Activated T-cell treated with anti-CD3 and anti-CD28 coated beads for 4 hours (primary cell): ENCODE measurements at regions not wholly inside any gene's neighbourhood (a gene's known extent, or its start where the extent isn't known, plus 50 kb on each side); places are given as distances from the start of the nearest gene placed in this dataset.
A peak's percentile ranks its signal among the peaks of the same experiment; 100 is the strongest.

ENCODE experiments used
- DNase-seq: peaks from one replicate; pipeline ENCODE4 v3.0.0-alpha.2; 2020

DNA sequence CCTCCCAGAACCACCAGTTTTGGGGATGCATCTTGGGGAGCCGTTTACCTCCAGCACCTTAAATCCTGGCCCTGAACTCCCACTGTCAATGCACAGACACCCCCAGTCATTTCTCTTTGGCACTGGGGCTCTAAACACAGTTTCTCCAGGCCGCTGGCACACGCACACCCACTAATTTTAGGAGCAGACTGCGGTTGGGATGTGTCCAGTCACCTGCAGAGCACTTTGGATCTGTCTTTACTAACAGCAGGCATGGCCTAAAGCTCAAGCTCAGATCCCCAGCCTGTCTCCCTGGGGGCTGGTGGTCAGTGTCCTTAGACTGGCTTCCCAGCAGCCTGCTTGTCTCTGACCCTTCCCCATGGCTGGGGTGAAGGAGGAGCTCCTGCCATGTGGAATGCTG lies 49.9 kb downstream of the SYNE3 start:
- no peak for DNase-seq

DNA sequence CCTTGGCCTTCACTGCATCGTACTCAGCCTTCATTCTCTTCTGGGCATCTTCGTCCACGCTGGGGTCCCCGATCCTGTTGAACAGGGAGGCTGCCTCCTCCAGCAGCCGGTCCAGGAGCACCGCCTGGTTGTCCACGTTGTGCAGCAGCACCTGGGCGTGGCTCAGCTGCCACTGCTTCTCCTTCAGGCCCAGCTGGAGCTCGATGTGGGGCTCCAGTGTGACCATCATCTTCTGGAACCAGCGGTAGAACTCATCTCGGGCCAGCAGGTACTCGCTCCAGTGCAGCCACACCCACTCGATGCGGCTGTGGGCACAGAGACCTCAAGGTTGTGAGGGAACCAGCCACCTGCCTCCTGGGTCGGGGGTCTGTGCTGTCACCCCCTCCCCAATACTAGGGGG lies 50.5 kb downstream of the SYNE3 start:
- no peak for DNase-seq

DNA sequence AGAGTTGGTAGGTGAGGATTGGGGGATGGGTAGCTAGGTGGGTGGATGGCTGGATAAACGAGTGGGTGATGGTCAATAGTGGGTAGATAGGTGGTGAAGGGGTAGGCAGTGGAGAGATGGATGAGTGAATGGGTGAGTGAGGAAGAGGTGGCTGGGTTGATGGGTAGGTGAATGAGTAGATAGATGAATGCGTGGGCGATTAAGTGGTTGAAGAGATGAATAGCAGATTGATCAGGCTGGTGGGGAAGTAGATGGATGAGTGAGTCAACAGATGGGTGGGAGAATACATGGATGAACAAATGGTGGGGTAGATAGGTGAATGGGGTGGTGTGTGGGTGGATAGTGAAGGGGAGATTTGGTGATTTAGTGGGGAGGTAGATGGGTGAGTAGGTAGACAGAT lies 51.1 kb downstream of the SYNE3 start:
- no peak for DNase-seq

DNA sequence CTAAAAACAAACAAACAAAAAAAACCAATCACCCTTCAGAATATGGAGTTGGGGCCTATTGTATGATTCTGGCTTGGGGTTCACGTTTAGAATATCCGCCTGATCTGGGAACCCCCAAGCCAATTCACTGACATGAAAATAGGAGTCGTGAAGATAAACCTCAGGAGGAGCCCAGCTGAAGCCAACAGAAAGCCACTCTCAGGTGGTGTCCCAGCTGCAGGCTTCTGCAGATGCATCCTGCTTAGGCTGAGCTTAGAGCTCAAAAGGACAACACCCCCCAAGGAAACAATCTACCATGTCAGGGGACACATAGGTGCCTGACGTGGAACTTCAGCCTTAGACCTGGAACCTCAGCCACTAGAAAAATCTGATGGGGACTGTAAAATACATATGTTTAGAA lies 51.9 kb downstream of the SYNE3 start:
- no peak for DNase-seq

DNA sequence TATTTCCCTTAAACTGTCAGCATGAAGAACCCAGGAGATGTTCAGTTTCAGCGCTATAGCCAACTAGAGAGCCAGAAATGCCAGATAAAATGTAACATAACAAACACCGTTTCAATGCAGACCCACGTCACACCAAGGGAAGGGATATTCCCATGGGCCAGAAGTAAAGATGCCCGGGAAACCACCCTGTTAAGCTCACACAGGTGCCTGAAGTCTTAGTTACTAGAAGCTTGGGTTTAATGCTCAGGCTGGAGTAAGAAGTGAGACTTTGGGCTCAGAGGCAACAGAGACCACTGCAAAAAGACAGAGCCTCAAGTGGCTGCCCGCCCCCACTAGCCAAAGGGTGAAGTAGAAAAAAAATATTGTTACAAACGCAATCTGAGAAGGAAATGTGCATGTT lies 52.3 kb downstream of the SYNE3 start:
- DNase-seq = no peak

DNA sequence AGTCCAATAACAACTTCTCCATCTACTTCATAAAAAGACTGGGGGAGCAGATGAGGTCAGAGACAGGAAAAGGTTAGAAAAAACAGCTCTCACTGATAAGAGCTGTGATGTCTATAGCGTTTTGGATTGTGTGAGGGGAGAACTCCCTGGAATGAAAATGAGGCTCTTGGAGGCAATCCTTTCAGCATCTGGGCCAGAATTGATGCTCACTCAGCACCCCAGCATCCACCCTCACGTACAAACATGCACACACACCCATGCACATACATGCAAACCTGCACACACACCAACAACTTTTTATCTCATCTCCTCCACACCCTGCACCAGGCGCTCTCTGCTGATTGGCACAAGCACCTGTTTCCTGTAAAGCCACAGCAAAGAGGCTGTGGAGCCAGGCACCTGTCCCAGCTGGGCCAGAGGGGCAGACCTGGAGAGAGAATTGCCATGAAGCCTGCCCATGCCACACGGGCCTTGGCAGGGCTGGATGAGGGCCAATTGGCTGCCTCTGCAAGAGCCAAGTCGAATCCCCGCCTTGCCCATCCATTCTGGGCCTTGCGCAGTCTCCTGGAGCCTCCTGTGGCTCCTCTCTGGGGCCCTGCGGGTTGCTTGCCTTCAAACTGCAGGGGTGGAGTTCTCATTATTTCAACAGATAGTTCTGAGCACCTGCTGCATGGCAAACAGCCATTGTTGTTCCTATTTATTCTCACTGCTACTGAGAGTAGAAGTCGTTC lies 53.1 kb downstream of the SYNE3 start:
- DNase-seq = peak; percentile 7

DNA sequence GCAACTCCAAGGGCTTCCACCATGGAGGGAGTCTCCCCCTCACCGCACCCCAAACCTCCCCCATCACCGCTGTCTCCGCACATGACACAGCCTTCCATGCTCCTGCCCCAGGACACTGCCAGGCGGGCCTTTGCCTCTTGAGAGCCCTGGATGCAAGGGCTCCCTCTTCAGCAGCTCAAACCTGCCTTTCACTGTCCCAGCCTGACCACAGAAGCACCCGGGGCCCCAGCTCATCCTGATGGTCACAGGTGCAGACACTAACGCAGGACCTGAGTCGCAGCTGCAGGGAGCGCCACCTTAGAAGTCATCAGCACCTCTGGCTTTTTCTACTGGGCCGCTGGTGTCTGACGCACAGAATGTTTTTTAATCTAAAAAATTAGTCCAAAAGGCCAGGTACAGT lies 54.0 kb downstream of the SYNE3 start:
- DNase-seq = no peak

DNA sequence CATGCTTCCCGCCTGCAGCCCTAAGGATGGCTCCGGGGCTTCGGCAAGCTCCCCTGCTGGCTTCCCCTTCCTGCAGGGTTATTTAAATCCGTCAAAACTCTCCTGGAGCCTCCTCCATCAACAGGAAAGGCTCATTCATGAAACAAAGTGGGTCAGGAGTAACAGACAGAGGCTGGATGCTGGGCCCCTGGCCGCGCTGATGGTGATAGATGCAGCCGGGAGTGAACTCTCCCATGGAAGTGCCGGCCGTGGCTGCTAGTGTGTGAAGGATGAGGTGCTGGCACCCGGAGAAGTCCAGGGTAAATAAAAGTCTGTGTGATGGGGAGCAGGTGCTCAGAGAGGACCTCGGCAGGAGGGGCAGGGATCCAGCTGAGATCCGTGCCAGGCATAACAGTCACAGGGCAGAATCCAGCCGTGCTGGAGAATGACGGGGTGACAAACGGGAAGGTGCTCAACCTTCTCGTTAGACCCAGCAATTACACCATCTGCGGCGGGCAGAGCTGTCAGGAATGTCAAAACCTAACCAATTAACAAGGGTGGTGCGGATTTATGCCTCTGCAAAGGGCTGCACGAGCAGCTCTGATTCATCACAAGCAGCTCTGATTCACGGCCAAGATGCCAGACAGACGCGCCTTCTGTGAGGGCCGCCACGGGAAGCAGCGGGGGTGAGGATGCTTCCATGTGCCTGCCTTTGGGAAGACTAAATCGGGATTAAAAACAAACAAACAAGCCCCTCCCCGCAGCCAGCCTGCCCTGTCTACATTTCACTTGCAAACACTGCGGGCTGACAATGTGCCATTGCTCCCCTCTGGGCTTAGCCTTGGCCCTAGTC lies 55.6 kb downstream of the SYNE3 start:
- DNase-seq = no peak

DNA sequence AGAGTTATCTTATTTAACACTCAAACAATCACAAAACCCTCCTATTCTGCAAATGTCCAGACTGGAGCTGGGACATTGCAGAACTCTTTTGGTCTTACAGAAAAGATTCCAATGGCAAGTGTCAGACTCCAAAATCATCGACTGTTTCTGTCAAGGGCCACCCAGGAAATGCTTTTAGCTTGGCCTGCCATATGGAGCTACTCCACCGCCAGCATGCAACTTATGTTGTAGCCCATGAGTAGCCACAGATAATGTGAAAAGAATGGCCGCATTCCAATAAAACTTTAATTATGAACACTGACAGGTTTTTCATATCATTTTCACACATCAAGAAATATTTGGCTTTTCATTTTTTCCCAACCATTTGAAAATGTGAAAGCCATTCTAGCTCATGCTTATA lies 57.5 kb downstream of the SYNE3 start:
- DNase-seq = no peak

DNA sequence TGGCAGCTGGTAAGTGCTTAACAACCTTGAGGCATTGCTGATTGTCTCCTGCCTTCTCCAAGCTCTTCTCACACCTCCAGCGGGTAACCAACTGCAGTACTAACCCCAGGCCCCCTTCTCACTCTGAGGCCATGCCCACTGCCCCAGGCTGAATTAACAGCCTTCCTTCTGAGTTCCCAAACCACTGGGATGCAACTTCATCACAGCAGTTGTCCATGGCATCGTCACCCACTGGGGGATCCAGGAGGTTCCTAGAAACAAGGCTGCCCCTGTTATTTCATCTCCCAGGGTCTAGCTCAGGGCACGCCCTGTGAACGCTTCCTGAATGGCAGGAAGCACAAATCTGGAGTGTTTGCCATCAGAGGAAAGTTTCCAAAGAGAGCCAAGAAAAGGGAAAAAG lies 58.0 kb downstream of the SYNE3 start:
- DNase-seq = no peak

DNA sequence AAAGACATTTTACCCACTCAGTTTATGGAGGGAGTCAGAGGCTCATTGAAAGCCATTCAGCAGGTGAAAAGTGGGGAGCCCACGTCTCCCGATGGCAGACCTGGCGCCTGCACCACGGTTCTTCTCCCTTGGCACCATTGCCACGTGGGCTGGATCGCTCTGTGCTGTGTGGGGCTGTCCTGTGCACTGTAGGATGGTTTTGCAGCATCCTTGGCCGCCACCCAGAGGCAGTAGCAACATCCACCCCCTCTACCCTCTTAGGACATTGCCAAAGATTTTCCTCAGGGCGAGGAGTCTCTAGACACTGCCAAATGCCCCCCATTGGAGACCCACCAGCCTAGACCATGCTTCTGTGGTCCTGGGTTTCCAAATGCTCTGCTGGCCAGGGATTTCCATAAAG lies 60.2 kb downstream of the SYNE3 start:
- no peak for DNase-seq

DNA sequence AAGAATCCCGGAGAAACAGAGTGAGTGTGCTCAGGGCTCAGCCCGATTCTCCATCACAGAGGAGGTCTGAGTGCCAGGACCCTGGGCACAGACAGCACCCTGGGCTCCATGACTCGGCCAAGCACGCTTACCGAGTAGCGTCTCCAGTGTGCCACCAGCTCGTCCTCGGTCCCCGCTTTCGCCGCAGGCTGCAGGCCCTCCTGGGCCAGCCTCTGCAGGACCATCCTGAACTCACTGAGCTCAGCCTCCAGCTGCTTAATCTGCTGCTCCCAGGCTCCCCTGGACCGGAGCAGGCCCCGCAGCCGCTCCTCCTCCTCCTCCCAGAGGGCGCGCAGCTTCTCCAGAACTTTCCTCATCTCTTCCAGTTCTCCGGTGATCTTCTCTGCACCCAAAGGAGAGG lies 61.2 kb downstream of the SYNE3 start:
- DNase-seq = no peak

DNA sequence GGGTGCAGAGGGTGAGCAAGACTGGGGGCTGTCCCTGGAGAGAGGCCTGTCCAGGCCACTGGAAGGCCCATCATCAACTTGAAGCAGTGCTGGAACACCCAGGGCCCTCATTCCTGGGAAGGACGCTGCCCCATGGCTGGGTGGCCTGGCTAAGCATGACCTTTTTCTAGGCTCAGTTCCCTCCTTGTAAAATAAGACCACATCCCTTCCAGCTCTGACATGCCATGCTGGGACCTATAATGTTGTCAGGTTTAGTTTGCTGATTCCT lies 62.8 kb downstream of the SYNE3 start:
- DNase-seq = no peak

DNA sequence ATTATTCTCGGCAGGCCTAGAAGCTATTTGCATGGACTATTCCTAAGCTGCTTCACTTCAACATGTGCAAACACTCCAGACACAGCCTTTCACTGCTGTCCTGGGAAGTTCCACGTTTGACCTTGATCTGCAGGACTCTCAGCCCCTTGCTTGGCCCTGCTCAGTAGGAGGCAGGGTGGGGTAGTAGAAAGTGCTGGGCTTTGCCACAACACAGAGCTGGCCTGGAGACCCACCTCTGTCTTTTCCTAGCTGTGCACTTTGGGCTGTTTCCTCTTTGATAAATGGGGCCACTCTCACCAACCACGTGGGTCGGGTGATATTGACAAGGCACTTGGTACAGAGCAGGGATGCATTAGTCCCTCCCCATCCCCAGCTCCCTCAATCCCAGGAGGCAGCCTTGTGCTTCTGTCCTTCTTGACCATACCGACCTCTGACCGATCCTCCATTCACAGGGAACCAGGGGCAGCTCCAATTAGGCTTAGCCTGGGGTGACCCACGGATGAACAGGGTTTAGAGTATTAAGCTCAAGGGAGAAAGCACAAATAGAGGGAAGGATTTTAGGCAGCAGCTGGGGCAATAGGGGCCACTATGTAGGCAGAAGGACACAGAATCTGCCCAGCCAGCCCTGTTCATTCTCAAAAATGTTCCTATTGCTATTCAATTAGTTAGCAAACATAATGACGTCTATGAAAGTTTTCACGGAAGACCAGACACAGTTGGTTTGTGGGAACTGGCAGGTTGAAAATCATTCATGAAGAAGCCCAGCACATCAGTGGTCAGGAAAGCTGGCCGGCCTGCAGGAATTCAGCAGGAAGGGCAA lies 63.3 kb downstream of the SYNE3 start:
- DNase-seq = no peak

DNA sequence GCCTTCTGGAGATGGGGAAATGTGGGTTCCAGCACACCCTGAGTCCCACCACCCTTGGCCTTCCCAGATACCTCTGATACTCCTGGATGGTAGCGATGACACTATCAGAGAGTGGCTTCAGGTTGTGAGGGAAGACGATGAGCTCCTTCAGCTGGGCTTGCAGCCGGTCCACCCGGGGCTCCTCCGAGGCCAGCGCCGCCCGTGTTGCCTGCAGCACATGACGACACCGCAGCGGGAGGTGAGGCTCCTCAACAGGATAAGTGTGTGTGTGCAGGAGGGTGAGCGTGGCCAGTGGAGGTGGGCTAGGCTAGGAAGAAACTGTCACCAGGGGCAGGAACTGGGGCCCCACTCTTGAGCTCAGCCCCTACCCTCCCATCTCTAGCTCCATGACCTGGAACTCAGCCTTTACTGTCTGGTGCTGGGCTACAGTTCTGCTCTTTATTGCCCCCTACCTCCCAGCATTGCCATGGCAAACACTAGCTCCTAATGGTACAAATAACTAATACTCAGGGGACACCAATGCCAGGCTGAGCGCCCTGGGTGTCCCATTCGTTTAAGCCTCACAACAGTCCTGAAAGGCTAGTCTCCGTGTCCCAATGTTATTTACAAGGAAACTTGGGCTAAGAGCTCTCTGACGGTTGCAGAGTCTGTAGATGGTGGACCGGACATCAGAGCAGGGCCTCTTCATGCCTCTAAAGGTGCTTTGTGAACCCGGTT lies 64.1 kb downstream of the SYNE3 start:
- no peak for DNase-seq

DNA sequence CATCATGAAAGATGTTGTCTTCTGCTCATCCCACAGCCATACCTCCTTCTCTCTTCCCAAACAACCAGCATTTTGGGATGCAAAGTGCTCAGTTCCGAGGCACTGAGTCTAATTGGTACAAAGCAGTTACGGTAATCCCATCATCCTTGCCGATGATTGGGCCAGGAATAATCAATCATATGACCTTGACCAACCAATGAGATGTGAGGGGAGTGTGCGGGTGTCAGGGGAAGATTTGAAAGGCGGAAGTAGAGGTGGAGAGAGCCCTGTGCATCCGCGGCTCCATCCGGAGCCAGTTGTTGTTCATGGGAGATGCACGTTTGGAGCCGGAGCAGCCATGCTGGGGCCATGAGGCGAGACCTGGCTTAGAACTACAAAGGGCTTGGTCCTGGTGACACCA lies 67.3 kb downstream of the SYNE3 start:
- no peak for DNase-seq

DNA sequence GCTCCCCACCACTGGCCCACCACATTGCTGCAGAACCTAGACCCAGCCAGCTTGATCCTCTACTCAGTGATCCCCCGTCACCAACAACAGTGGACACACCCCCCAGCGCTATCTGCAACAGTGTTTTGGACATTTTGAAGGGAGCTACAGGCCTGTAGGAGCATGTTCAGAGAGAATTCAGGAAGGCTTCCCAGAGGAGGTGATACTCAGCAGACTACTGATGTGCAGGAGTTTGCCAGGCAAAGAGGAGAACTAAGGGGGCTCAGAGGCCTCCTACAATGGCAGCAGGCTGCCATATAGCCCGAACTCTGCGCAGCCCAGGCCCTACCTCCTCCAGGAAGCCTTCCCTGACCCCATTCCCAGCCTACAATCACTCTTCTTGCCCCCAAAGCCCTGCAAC lies 70.0 kb downstream of the SYNE3 start:
- no peak for DNase-seq

DNA sequence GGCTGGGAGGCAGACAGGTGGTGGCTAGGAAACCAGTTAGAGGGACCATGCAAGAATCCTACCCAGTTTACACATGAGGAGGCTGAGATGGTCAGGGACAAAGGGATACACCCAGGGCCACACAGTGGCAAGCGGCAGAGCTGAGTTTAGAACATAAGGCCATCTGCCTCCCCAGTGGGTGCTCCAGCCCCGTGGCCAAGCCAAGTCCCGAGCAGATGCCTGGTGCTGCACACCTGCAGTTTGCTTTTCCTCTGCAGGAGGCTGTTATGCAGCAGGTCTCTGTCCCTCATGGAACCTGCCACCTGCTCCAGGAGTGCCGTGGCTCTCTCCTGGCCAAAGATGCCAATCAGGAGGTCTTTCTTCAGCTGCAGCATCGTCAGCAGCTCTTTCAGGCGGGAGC lies 70.8 kb downstream of the SYNE3 start:
- no peak for DNase-seq

DNA sequence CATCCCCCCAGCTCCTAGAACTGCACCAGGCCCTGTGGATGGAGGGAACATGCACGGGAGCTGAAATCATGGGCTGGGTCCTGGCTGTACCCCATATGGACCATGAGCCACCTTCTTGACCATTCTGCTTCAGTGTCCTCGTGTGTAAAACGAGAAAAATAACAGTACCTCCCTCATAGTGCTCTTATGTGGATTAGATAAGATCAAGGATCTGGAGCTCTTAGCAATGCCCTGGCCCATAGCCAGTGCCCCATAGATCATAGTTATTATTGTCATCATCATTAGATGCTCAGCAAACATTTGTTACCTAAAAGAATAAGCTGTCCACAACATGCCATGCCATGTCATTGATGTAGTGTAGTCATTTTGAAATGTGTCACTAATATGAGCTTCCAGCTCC lies 71.3 kb downstream of the SYNE3 start:
- no peak for DNase-seq

DNA sequence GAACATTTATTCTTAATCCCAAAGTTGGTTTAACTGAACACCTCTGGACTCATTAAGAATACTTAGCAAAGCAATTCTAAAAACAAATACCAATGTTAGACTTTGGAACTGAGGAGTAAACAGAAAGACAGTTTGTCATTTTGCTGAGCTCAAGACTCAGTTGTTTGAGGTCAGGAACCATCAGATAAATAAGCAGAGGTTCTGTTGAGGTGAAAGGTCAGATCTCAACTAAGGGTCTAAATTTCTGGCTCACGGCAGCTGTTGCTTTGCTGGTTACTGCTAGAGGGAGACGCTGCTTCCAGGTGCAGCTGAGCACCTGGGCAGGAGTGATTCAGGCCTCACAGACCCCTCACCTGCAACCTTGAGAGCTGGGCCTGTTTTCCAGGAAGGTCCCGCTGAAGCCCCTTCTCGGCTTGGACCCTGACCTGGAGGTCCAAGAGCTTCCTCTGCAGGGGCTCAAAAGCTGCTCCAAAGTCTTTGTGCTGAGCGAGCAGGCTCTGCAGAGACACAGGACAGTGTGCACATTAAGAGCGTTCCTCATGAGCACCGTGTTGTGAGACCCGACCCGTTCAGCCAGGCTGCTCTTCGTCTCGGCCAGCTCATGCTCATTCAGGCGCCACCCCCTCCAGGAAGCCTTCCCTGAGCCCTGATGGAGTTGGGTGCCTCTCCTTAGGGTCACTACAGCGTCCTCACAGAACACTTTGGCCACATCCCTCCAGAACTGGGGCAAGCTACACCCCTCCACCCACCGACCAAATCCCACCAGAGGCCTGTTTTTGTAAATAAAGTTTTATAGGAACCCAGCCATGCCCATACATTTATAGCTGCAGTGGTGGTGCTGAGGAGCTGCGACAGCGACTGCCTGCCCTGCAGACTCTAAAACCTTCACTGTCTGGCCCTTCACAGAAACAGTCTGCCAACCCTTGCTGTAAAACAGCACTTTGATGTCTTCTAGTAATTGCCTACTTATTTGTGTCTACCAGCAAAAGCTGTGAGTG lies 72.0 kb downstream of the SYNE3 start:
- DNase-seq = no peak

DNA sequence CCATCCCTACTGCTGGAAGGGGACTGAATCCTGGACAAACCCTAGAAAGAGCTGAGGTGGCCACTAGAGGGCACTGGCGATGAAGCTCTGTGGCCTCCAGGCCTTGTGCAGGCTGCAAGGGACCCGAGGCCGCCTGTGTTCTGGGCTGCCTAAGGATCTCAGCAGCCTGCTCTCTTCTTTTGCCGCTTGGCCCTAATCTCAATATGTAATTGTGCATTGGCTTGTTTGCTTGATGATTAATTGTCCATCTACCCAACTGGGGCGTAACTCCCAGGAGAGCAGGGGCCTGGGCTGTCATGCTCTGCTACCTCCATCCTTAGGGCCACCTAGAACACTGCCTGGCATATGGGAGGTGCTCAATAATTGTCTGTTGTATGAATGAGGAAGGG lies 73.8 kb downstream of the SYNE3 start:
- DNase-seq = peak; percentile 65

DNA sequence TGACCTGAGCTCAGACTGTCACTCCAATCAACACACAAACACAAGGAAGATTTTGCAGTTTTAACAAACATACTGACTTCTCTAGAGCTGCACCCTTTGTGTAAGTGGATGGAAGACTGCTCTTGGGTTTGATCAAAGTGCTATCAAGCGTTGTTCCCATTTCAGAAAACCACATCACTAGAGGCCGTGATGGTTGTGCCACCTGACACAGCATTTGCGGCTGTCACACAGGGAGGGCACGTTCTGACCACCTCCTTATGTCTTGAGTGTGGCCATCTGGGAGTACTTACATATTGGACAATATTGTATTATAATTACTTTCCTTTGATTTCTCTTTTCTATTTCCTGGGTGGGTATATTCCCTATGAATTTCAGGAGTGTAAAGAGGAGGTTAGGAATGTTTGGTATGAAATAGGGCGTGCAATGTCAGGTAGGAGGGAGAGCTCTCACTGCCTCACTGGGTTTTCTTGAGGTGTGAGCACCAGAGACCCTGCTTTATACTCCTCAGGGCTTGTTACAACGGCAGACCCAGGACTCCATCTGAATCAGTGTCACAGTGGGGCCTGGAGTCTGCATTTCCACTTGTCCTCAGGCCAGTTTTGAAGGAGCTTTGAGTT lies 74.3 kb downstream of the SYNE3 start:
- no peak for DNase-seq
